ENCODE measurements at regions not wholly inside any gene's neighbourhood (a gene's known extent, or its start where the extent isn't known, plus 50 kb on each side); places are given as distances from the start of the nearest gene placed in this dataset.

GRCh38 chr12:126385785-126386184 is 1320.5 kb downstream of the AACS start:
- TF ChIP-seq CTCF (conservative IDR thresholded peaks at IDR 0.05) (no peak), ZFX (IDR thresholded peaks at IDR 0.05) (no peak)
- no peak overlapping the region for H3K27ac ChIP-seq

- H3K27ac ChIP-seq: no peak overlapping the region
- TF ChIP-seq ZFX (IDR thresholded peaks at IDR 0.05) (no peak), CTCF (conservative IDR thresholded peaks at IDR 0.05) (no peak)
Measured at GRCh38 chr12:126389220-126389841, 1324.1 kb downstream of the AACS start.

- TF ChIP-seq CTCF (conservative IDR thresholded peaks at IDR 0.05): no peak
- no peak for TF ChIP-seq ZFX (IDR thresholded peaks at IDR 0.05)
- no peak overlapping the region for H3K27ac ChIP-seq
Measured at GRCh38 chr12:126389961-126390360, 1324.7 kb downstream of the AACS start.

- no peak overlapping the region for H3K27ac ChIP-seq
- TF ChIP-seq ZFX (IDR thresholded peaks at IDR 0.05) (no peak), CTCF (conservative IDR thresholded peaks at IDR 0.05) (no peak)
Measured at GRCh38 chr12:126390969-126391566, 1325.8 kb downstream of the AACS start.

GRCh38 chr12:126396536-126396935 is 1331.3 kb downstream of the AACS start:
- TF ChIP-seq CTCF (conservative IDR thresholded peaks at IDR 0.05) (no peak), ZFX (IDR thresholded peaks at IDR 0.05) (no peak)
- H3K27ac ChIP-seq: no peak overlapping the region

- no peak for TF ChIP-seq ZFX (IDR thresholded peaks at IDR 0.05)
- no peak for TF ChIP-seq CTCF (conservative IDR thresholded peaks at IDR 0.05)
- H3K27ac ChIP-seq: no peak overlapping the region
Measured at GRCh38 chr12:126397071-126397581, 1331.9 kb downstream of the AACS start.

- no peak overlapping the region for H3K27ac ChIP-seq
- TF ChIP-seq ZFX (IDR thresholded peaks at IDR 0.05) (no peak), CTCF (conservative IDR thresholded peaks at IDR 0.05) (no peak)
Measured at GRCh38 chr12:126397660-126398059, 1332.4 kb downstream of the AACS start.
